Uterus (tissue), 2 donors: ENCODE measurements at regions not wholly inside any gene's neighbourhood (a gene's known extent, or its start where the extent isn't known, plus 50 kb on each side); places are given as distances from the start of the nearest gene placed in this dataset.

Experiments
- CTCF ChIP-seq, 4 experiments: fragments of 200-600 bp in 2 of 4; fragments of 450-650 bp in 2 of 4; sonication (generic) in 2 of 4; IDR thresholded peaks; one replicate each; pipeline ENCODE4 v1.5.1; 2016 to 2019; ENCODE audit warnings: antibody characterized with exemption in 4 of 4, mild to moderate bottlenecking in 2 of 4, moderate library complexity in 1 of 4
- POLR2A ChIP-seq, 2 donors: fragments of 450-650 bp; IDR thresholded peaks; one replicate each; pipeline ENCODE4 v1.6.1; 2016; ENCODE audit warnings: antibody characterized with exemption in 2 of 2, mild to moderate bottlenecking in 1 of 2, moderate library complexity in 1 of 2

- TF ChIP-seq CTCF (IDR thresholded peaks at IDR 0.05) (no peak), POLR2A (IDR thresholded peaks at IDR 0.05) (no peak)
Measured at GRCh38 chr11:104531894-104532293, 366.4 kb downstream of the CASP12 start.
